ENCODE measurements at regions not wholly inside any gene's neighbourhood (a gene's known extent, or its start where the extent isn't known, plus 50 kb on each side); places are given as distances from the start of the nearest gene placed in this dataset.

- no peak overlapping the region for H3K4me3 Mint-ChIP-seq (ENCODE audit: low read depth, unreplicated experiment)
- peaks cover 82% of the 10 kb centered on the region for H3K27me3 Mint-ChIP-seq (ENCODE audit: unreplicated experiment)
- intact Hi-C loops (cut with micrococcal nuclease; ENCODE audit: unreplicated experiment), result no loop called here
- no peak for TF ChIP-seq CTCF (IDR thresholded peaks at IDR 0.05; ENCODE audit: unreplicated experiment)
- no peaks in the 10 kb centered on the region for H3K4me1 Mint-ChIP-seq (ENCODE audit: low read depth, unreplicated experiment)
- no TSS peak for BruUV-seq (replicated peaks)
- H3K36me3 Mint-ChIP-seq (ENCODE audit: insufficient read depth, unreplicated experiment), result no peaks in the 10 kb centered on the region
- H3K27ac Mint-ChIP-seq (ENCODE audit: unreplicated experiment), result no peak overlapping the region
- CTCF ChIA-PET, result interaction anchor here (2.0 kb wide), 1 partner anchor 9 kb away, joined by 9 read pairs; no protein-coding TSS in a partner anchor
- DNase-seq, result no peak
- no peaks in the 10 kb centered on the region for H3K9me3 Mint-ChIP-seq (ENCODE audit: low read depth, unreplicated experiment)
These were observed 424.3 kb downstream of the RPS24 start for GRCh38 chr10:78457804-78458482.

DNA sequence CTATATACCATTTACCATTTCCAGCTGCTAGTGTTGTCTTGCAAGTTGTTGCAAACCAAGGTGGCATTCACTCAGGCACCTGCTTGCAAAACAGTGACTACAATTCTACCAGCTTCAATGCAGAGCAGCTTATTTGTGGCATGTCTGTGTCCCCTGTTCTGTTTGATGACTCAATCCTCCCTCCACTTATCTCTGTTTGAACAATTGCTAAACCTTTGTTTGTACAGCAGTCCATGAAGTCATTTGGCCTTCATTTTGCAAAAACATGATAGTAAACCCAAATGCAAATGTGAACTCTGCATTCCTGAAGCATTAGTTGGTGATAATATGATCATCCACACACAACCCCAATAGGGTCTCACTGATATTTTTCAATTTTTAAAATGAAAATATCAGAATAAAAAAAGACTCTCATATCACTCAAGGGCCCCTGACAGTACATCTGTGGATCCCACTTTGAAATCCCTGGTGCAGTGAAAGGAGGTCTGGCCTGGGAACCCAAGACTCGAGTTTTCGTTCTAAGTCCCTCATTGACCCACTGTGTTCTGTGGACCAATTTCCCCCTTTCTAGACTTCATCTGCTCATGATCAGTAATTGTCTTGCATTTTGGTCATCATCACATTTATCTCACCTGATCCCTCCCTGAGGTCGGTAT is 425.4 kb downstream of the RPS24 start:
- TF ChIP-seq CTCF (IDR thresholded peaks at IDR 0.05; ENCODE audit: unreplicated experiment), result no peak
- H3K27ac Mint-ChIP-seq (ENCODE audit: unreplicated experiment), result no peak overlapping the region
- CTCF ChIA-PET, result interaction anchor here (0.6 to 2.0 kb wide), 4 partner anchors 10 to 412 kb away, joined by 3 to 9 read pairs (median 3); no protein-coding TSS in a partner anchor
- no peaks in the 10 kb centered on the region for H3K36me3 Mint-ChIP-seq (ENCODE audit: insufficient read depth, unreplicated experiment)
- DNase-seq, result peak; percentile 38
- H3K4me1 Mint-ChIP-seq (ENCODE audit: low read depth, unreplicated experiment), result no peaks in the 10 kb centered on the region
- H3K9me3 Mint-ChIP-seq (ENCODE audit: low read depth, unreplicated experiment), result no peaks in the 10 kb centered on the region
- no peak overlapping the region for H3K4me3 Mint-ChIP-seq (ENCODE audit: low read depth, unreplicated experiment)
- BruUV-seq (replicated peaks), result no TSS peak
- intact Hi-C loops (cut with micrococcal nuclease; ENCODE audit: unreplicated experiment), result no loop called here
- peaks cover 82% of the 10 kb centered on the region for H3K27me3 Mint-ChIP-seq (ENCODE audit: unreplicated experiment)

DNA sequence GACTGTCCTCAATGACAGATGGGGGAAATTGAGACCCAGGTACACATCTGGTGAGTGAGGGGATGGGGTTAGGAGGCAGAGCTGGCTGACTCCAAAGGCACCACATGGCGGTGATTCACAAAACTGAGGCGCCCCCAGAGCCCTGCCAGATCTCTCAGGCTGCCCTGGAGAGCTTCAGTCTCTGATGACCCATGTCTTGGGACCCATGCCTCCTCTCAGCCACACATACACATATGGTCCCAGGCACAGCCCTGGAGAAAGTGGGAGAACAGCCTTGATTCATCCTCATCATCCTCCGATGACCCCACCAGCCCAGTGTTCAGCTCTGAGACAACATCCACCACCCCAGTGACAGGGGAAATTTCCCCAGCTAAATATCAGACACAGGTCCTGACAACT is 426.0 kb downstream of the RPS24 start:
- H3K4me3 Mint-ChIP-seq (ENCODE audit: low read depth, unreplicated experiment), result no peak overlapping the region
- H3K27ac Mint-ChIP-seq (ENCODE audit: unreplicated experiment), result no peak overlapping the region
- no peaks in the 10 kb centered on the region for H3K9me3 Mint-ChIP-seq (ENCODE audit: low read depth, unreplicated experiment)
- H3K36me3 Mint-ChIP-seq (ENCODE audit: insufficient read depth, unreplicated experiment), result no peaks in the 10 kb centered on the region
- peaks cover 82% of the 10 kb centered on the region for H3K27me3 Mint-ChIP-seq (ENCODE audit: unreplicated experiment)
- DNase-seq, result no peak
- CTCF ChIA-PET, result interaction anchor here (1.5 to 2.0 kb wide), 2 partner anchors 10 to 412 kb away, joined by 3 to 9 read pairs; no protein-coding TSS in a partner anchor
- no peaks in the 10 kb centered on the region for H3K4me1 Mint-ChIP-seq (ENCODE audit: low read depth, unreplicated experiment)
- no TSS peak for BruUV-seq (replicated peaks)
- no peak for TF ChIP-seq CTCF (IDR thresholded peaks at IDR 0.05; ENCODE audit: unreplicated experiment)
- intact Hi-C loops (cut with micrococcal nuclease; ENCODE audit: unreplicated experiment), result no loop called here

DNA sequence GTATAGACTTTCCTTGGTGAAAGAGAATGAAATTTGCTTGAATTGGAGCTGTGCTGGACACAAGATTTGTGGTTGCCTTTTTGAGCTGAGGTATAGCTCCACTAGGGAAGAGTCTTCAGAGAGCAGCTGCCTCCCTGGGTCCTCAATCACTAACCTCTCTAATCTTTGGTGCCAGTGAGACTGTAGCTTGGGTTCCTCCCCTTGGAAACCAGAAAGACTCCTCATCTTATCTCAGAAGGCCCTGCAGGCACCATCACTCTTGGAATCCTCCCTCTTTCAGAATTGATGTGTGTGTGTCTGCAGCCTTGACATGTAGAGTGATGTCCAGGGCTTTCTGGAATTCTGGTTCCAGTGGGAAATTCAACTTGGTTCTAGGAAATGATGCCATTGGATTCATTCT is 426.5 kb downstream of the RPS24 start:
- BruUV-seq (replicated peaks), result no TSS peak
- Mint-ChIP-seq H3K36me3 (ENCODE audit: insufficient read depth, unreplicated experiment) (no peaks in the 10 kb centered on the region), H3K4me3 (ENCODE audit: low read depth, unreplicated experiment) (no peak overlapping the region), H3K27ac (ENCODE audit: unreplicated experiment) (no peak overlapping the region), H3K9me3 (ENCODE audit: low read depth, unreplicated experiment) (no peaks in the 10 kb centered on the region), H3K27me3 (ENCODE audit: unreplicated experiment) (peaks cover 82% of the 10 kb centered on the region), H3K4me1 (ENCODE audit: low read depth, unreplicated experiment) (no peaks in the 10 kb centered on the region)
- CTCF ChIA-PET, result no interaction called here
- no peak for TF ChIP-seq CTCF (IDR thresholded peaks at IDR 0.05; ENCODE audit: unreplicated experiment)
- DNase-seq, result no peak
- intact Hi-C loops (cut with micrococcal nuclease; ENCODE audit: unreplicated experiment), result no loop called here
